ENCODE measurements at regions not wholly inside any gene's neighbourhood (a gene's known extent, or its start where the extent isn't known, plus 50 kb on each side); places are given as distances from the start of the nearest gene placed in this dataset.

GRCh38 chr10:91566115-91566514, 66.8 kb downstream of the PPP1R3C start:
- TF ChIP-seq CTCF (IDR thresholded peaks at IDR 0.05) (no peak), TCF7L2 (IDR thresholded peaks at IDR 0.05; ENCODE audit: low read depth, low read length) (no peak), POLR2AphosphoS5 (IDR thresholded peaks at IDR 0.05; ENCODE audit: low read depth, low read length) (no peak), REST (IDR thresholded peaks at IDR 0.05; ENCODE audit: insufficient read depth in 1 of 2, low read depth in 2 of 2, low read length in 1 of 2) (no peak)
